IPS-NIHi7 (cell line): ENCODE measurements at regions not wholly inside any gene's neighbourhood (a gene's known extent, or its start where the extent isn't known, plus 50 kb on each side); places are given as distances from the start of the nearest gene placed in this dataset.
"Not testable (repeated sequence)": the region's sequence is repeated elsewhere in the genome, so short reads cannot be mapped to it uniquely, and the experiment has no call there.

Experiments used
- DNase-seq: peaks from one replicate; pipeline ENCODE4 v3.0.0; 2012; ENCODE audit warnings: mixed read lengths; ENCODE audit errors: extremely low spot score

GRCh38 chr6:11961923-11962322, 50.2 kb upstream of the HIVEP1 start:
- no peak for DNase-seq

GRCh38 chr6:11960909-11961779, 51.0 kb upstream of the HIVEP1 start:
- DNase-seq, result no peak

- no peak for DNase-seq
Measured at GRCh38 chr6:11956781-11957180, 55.3 kb upstream of the HIVEP1 start.

- no peak for DNase-seq
Measured at GRCh38 chr6:11953641-11954040, 58.5 kb upstream of the HIVEP1 start.

GRCh38 chr6:11952316-11952715, 59.8 kb upstream of the HIVEP1 start:
- no peak for DNase-seq

- no peak for DNase-seq
Measured at GRCh38 chr6:11951868-11952267, 60.2 kb upstream of the HIVEP1 start.

GRCh38 chr6:11950109-11950508, 62.0 kb upstream of the HIVEP1 start:
- no peak for DNase-seq

- DNase-seq, result no peak
Measured at GRCh38 chr6:11947575-11947974, 64.5 kb upstream of the HIVEP1 start.

- peak; percentile 51 for DNase-seq
Measured at GRCh38 chr6:11947063-11947462, 65.0 kb upstream of the HIVEP1 start.

- no peak for DNase-seq
Measured at GRCh38 chr6:11944111-11944510, 68.0 kb upstream of the HIVEP1 start.

GRCh38 chr6:11943060-11943459, 69.1 kb upstream of the HIVEP1 start:
- no peak for DNase-seq

GRCh38 chr6:11942185-11942864, 69.8 kb upstream of the HIVEP1 start:
- DNase-seq, result no peak

- DNase-seq, result not testable (repeated sequence)
Measured at GRCh38 chr6:11940532-11941166, 71.5 kb upstream of the HIVEP1 start.

GRCh38 chr6:11938285-11938890, 73.7 kb upstream of the HIVEP1 start:
- DNase-seq, result peak; percentile 52

- no peak for DNase-seq
Measured at GRCh38 chr6:11934638-11935037, 77.5 kb upstream of the HIVEP1 start.

- DNase-seq, result not testable (repeated sequence)
Measured at GRCh38 chr6:11932892-11933291, 79.2 kb upstream of the HIVEP1 start.

GRCh38 chr6:11931296-11932035, 80.6 kb upstream of the HIVEP1 start:
- no peak for DNase-seq

GRCh38 chr6:11930834-11931233, 81.3 kb upstream of the HIVEP1 start:
- not testable (repeated sequence) for DNase-seq

GRCh38 chr6:11930240-11930639, 81.9 kb upstream of the HIVEP1 start:
- no peak for DNase-seq

- no peak for DNase-seq
Measured at GRCh38 chr6:11929241-11929835, 82.8 kb upstream of the HIVEP1 start.
